ENCODE measurements at regions not wholly inside any gene's neighbourhood (a gene's known extent, or its start where the extent isn't known, plus 50 kb on each side); places are given as distances from the start of the nearest gene placed in this dataset.

GRCh38 chr7:106595922-106596321 lies 65.0 kb downstream of the CCDC71L start:
- no CpG with 5 or more reads among the region's 3 CpGs for WGBS (ENCODE audit: insufficient coverage)
- no peak overlapping the region for H3K4me3 ChIP-seq (ENCODE audit: low read length)
- no peak overlapping the region for H3K27ac ChIP-seq (ENCODE audit: low read length)

DNA sequence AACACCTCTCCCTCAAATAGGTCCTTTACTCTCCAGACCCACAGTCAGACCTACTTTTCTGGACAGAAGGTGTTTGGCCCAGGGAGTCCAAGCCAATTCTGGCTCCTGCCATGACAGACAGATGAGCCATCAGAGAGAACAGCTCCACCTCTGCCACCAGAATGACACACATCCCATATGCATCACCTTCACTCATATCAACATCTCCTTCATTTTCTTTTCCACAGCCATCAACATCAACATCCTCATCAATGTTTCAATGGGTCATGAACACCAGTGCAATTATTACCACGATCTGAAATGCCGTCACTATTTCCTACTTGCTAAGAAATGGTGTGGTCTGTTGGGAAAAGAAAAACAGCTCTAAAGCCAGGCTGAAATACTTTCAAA lies 67.9 kb downstream of the CCDC71L start:
- no CpG with 5 or more reads among the region's 2 CpGs for WGBS (ENCODE audit: insufficient coverage)
- no peaks in the 10 kb centered on the region for H3K36me3 ChIP-seq (ENCODE audit: control insufficient read depth, insufficient read depth, low read length)
- no peak overlapping the region for H3K4me3 ChIP-seq (ENCODE audit: low read length)
- no peaks in the 10 kb centered on the region for H3K9me3 ChIP-seq (replicated peaks; ENCODE audit: control insufficient read depth, low read depth, low read length)
- H3K27ac ChIP-seq (ENCODE audit: low read length): no peak overlapping the region
- no peak for DNase-seq
- no peaks in the 10 kb centered on the region for H3K27me3 ChIP-seq (ENCODE audit: control insufficient read depth, insufficient read depth, low read length)
- no peaks in the 10 kb centered on the region for H3K4me1 ChIP-seq (ENCODE audit: control insufficient read depth, insufficient read depth, low read length)

More at GRCh38 chr7:106595922-106596321, 65.0 kb downstream of the CCDC71L start:
- no peaks in the 10 kb centered on the region for H3K36me3 ChIP-seq (ENCODE audit: control insufficient read depth, insufficient read depth, low read length)
- no peak for DNase-seq
- H3K9me3 ChIP-seq (replicated peaks; ENCODE audit: control insufficient read depth, low read depth, low read length): no peaks in the 10 kb centered on the region
- H3K4me1 ChIP-seq (ENCODE audit: control insufficient read depth, insufficient read depth, low read length): no peaks in the 10 kb centered on the region
- H3K27me3 ChIP-seq (ENCODE audit: control insufficient read depth, insufficient read depth, low read length): no peaks in the 10 kb centered on the region

DNA sequence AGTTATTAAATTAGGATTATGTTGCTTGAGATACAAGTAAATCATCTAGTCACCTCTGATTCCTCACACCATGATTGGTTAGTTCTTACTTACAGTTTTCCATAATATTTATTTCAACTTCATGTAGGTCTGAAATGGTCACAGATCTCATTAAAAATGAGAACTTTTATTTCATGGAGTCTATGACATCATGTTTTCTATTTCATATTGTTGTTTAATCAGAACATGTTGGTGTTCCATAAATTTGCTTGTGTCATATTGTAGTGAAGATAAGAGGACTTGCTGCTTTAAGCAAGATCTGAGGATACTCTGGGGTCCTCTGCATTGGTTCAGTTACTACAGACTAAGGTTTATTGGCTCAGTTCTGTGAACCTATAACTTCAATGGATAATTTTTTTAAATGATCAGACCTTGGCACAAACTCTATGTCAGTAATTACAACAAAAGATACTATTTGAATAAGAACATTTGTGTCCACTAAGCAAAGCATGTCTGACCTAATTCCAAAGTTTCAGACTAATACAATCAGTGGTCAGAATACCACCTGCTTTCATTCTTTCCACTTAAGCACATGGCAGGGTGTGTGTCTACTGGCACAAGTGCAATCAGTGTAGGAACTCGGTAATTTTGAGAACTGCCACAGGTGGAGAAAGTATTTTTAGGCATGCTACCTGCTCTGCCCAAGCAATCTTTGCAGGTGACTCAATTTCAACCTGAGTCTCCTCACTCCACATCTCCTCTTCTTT lies 68.5 kb downstream of the CCDC71L start:
- no peak overlapping the region for H3K4me3 ChIP-seq (ENCODE audit: low read length)
- no peaks in the 10 kb centered on the region for H3K36me3 ChIP-seq (ENCODE audit: control insufficient read depth, insufficient read depth, low read length)
- no peak overlapping the region for H3K27ac ChIP-seq (ENCODE audit: low read length)
- DNase-seq: no peak
- H3K9me3 ChIP-seq (replicated peaks; ENCODE audit: control insufficient read depth, low read depth, low read length): no peaks in the 10 kb centered on the region
- no peaks in the 10 kb centered on the region for H3K27me3 ChIP-seq (ENCODE audit: control insufficient read depth, insufficient read depth, low read length)
- H3K4me1 ChIP-seq (ENCODE audit: control insufficient read depth, insufficient read depth, low read length): no peaks in the 10 kb centered on the region
- no CpG with 5 or more reads among the region's 1 CpG for WGBS (ENCODE audit: insufficient coverage)

DNA sequence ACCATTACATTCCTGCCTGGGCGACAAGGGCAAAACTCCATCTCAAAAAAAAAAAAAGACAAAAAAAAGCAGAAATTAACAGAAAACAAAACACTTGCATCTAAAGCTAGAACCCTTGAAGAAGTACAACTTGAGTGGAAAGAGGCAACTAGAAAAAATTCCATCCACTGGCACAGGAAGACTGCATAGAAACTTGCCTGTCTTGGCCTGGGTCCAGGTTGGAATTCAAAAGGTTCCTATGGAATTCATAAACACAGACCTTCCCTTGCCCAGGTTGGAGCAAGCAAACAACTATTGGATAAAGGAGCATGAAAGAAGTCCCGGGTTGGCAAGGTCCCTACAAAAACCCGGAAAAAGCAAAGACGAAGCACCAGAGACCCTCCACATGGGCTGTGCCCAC lies 69.8 kb downstream of the CCDC71L start:
- 80% methylated on average over 3 of the region's 4 CpGs for WGBS (ENCODE audit: insufficient coverage)
- no peak for DNase-seq

GRCh38 chr7:106590209-106590816 lies 70.6 kb downstream of the CCDC71L start:
- DNase-seq: no peak
- no peaks in the 10 kb centered on the region for H3K4me1 ChIP-seq (ENCODE audit: control insufficient read depth, insufficient read depth, low read length)
- 33% methylated on average over 1 of the region's 3 CpGs for WGBS (ENCODE audit: insufficient coverage)
- no peak overlapping the region for H3K4me3 ChIP-seq (ENCODE audit: low read length)
- H3K9me3 ChIP-seq (replicated peaks; ENCODE audit: control insufficient read depth, low read depth, low read length): no peaks in the 10 kb centered on the region
- no peaks in the 10 kb centered on the region for H3K36me3 ChIP-seq (ENCODE audit: control insufficient read depth, insufficient read depth, low read length)
- H3K27me3 ChIP-seq (ENCODE audit: control insufficient read depth, insufficient read depth, low read length): no peaks in the 10 kb centered on the region
- no peak overlapping the region for H3K27ac ChIP-seq (ENCODE audit: low read length)

More for the DNA sequence above, 69.8 kb downstream of the CCDC71L start:
- no peaks in the 10 kb centered on the region for H3K36me3 ChIP-seq (ENCODE audit: control insufficient read depth, insufficient read depth, low read length)
- H3K9me3 ChIP-seq (replicated peaks; ENCODE audit: control insufficient read depth, low read depth, low read length): no peaks in the 10 kb centered on the region
- H3K27ac ChIP-seq (ENCODE audit: low read length): no peak overlapping the region
- no peaks in the 10 kb centered on the region for H3K27me3 ChIP-seq (ENCODE audit: control insufficient read depth, insufficient read depth, low read length)
- no peaks in the 10 kb centered on the region for H3K4me1 ChIP-seq (ENCODE audit: control insufficient read depth, insufficient read depth, low read length)
- H3K4me3 ChIP-seq (ENCODE audit: low read length): no peak overlapping the region

DNA sequence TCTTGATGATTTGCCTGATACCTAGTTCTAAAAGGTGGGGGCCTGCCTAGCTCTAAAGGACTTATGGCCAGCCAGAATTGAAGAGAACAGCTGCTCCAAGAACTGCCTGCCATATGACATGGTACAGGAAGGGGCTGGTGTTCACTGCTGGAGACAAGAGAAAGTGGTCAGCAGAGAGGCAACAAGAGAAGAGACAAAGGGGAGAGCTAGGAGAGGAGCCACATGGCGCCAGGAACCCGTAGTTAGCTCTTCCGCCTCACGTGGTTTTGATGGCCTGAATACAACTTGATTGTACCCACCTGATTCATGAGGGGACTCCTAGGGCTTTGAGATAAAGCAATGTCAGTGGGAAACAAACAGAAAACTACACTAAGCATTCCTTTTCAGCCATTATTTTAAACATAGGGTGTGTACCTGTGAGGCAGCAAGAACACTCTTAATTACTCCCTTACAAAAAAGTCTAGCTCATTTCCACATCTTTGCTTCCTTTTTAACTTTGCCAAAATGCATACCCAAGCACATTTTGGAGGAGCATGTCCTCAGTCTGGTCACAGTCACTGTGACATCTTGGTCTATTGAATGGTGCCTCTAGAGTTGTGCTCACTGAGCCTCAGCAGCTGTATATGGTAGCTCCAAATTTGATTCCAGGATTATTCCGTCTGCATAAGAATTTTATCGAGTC lies 71.6 kb downstream of the CCDC71L start:
- H3K4me1 ChIP-seq (ENCODE audit: control insufficient read depth, insufficient read depth, low read length): no peaks in the 10 kb centered on the region
- 100% methylated on average over 2 of the region's 6 CpGs for WGBS (ENCODE audit: insufficient coverage)
- H3K27ac ChIP-seq (ENCODE audit: low read length): no peak overlapping the region

DNA sequence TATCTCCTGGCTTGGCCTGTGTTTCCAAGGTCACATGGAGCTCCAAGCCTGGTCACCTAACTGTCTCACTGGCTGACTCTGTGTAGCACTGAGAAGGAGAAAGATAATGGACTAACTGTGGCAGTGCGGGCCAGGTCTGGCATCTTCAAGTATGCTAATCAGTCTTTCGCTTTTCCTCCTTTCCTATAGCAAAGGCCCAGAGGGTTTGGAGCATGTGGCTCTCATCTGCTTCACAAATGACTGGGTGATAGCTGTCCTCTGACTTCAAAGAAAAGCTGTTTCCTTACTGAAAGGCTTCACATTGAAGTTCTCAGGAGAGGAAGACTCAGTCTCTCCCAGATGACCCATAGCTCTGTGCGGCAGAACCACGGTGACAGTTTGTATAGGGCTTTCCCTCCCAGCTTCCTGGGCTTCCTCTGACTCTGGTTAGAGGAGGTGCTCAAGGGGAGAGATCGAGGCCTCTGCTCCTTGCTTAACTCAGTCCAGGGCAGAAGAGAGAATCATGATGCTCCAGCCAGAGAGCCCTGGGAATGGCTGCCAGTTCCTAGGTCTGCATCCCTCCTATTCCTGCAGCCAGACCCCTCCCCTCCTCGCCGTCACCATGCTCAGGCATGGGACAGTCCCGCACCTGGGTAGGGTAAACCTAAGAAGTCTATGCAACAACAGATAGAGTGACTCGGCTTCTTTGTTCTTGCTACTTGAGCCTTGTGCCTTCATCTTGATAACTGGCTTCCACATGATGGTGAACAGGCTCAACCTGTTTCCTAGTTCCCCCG lies 72.3 kb downstream of the CCDC71L start:
- no peak overlapping the region for H3K27ac ChIP-seq (ENCODE audit: low read length)
- no peak overlapping the region for H3K4me3 ChIP-seq (ENCODE audit: low read length)
- no peaks in the 10 kb centered on the region for H3K27me3 ChIP-seq (ENCODE audit: control insufficient read depth, insufficient read depth, low read length)
- H3K36me3 ChIP-seq (ENCODE audit: control insufficient read depth, insufficient read depth, low read length): no peaks in the 10 kb centered on the region
- H3K9me3 ChIP-seq (replicated peaks; ENCODE audit: control insufficient read depth, low read depth, low read length): no peaks in the 10 kb centered on the region
- 89% methylated on average over 4 of the region's 10 CpGs for WGBS (ENCODE audit: insufficient coverage)
- DNase-seq: no peak
- H3K4me1 ChIP-seq (ENCODE audit: control insufficient read depth, insufficient read depth, low read length): no peaks in the 10 kb centered on the region

More for the DNA sequence above, 71.6 kb downstream of the CCDC71L start:
- Histone ChIP-seq H3K36me3 (ENCODE audit: control insufficient read depth, insufficient read depth, low read length) (no peaks in the 10 kb centered on the region), H3K9me3 (replicated peaks; ENCODE audit: control insufficient read depth, low read depth, low read length) (no peaks in the 10 kb centered on the region), H3K27me3 (ENCODE audit: control insufficient read depth, insufficient read depth, low read length) (no peaks in the 10 kb centered on the region), H3K4me3 (ENCODE audit: low read length) (no peak overlapping the region)
- DNase-seq: no peak

- no peaks in the 10 kb centered on the region for H3K27me3 ChIP-seq (ENCODE audit: control insufficient read depth, insufficient read depth, low read length)
- H3K27ac ChIP-seq (ENCODE audit: low read length): no peak overlapping the region
- no peaks in the 10 kb centered on the region for H3K9me3 ChIP-seq (replicated peaks; ENCODE audit: control insufficient read depth, low read depth, low read length)
- H3K4me3 ChIP-seq (ENCODE audit: low read length): no peak overlapping the region
- H3K4me1 ChIP-seq (ENCODE audit: control insufficient read depth, insufficient read depth, low read length): no peaks in the 10 kb centered on the region
- DNase-seq: no peak
- no peaks in the 10 kb centered on the region for H3K36me3 ChIP-seq (ENCODE audit: control insufficient read depth, insufficient read depth, low read length)
- 85% methylated on average over 4 of the region's 7 CpGs for WGBS (ENCODE audit: insufficient coverage)
Observed at GRCh38 chr7:106584914-106585759, 75.8 kb downstream of the CCDC71L start.

Data from muscle of leg (tissue), 3 donors.